Heart left ventricle (tissue), 13 donors: ENCODE measurements at regions not wholly inside any gene's neighbourhood (a gene's known extent, or its start where the extent isn't known, plus 50 kb on each side); places are given as distances from the start of the nearest gene placed in this dataset.

Experiments used
- CTCF ChIP-seq, 12 donors: fragments of 200-600 bp; sonication (generic) in 4 of 12; IDR thresholded peaks; one replicate each; pipeline versions ENCODE4 v1.5.0 to v1.8.0; 2018 to 2022; ENCODE audit warnings: antibody characterized with exemption in 12 of 12, mild to moderate bottlenecking in 5 of 12
- POLR2A ChIP-seq, 2 donors: fragments of 450-650 bp; IDR thresholded peaks; one replicate each; pipeline ENCODE4 v1.6.1; 2017; ENCODE audit warnings: antibody characterized with exemption in 2 of 2, mild to moderate bottlenecking in 2 of 2, moderate library complexity in 2 of 2
- donor health status: ischemic (EF 13 %, LVEDD 7.1; RV severe dilation, severe dysfunction).
- donor health status: DM: no; HTN: yes; CAD: no.
- donor health status: DM: no; HTN: no; CAD: no.
- donor health status: ischemic (EF 25% LVEDD 6.9; RV normal size, moderate dysfunction).
- donor health status: ischemic (EF 25% LVEDD 5.7; RV mildly dilated, moderate dysfunction).
- donor health status: ischemic (EF 35%, LVEDD 5.7; RV mildly dilated, moderate dysfunction).
- donor health status: nonischemic (EF 11% LVEDD 7.7; RV severe dilation, severe dysfunction).
- donor health status: DM: yes; HTN: yes; CAD: no.
- donor health status: PGD.
- donor health status: ischemic (EF 29% LVEDD 5.4; RV normal size, mild dysfunction).
- donor health status: nonischemic (EF 23%, LVEDD 6.1; RV moderate dilation, normal function).

GRCh38 chr3:139265131-139266016, 78.4 kb upstream of the MRPS22 start:
- TF ChIP-seq CTCF (IDR thresholded peaks at IDR 0.05) (no peak), POLR2A (IDR thresholded peaks at IDR 0.05) (no peak)
